HG02759 (cell line): ENCODE measurements at regions not wholly inside any gene's neighbourhood (a gene's known extent, or its start where the extent isn't known, plus 50 kb on each side); places are given as distances from the start of the nearest gene placed in this dataset.
"Not testable (repeated sequence)": the region's sequence is repeated elsewhere in the genome, so short reads cannot be mapped to it uniquely, and the experiment has no call there.

Experiments
- ATAC-seq: cut with Tn5 transposase; IDR thresholded peaks from one replicate; pipeline ENCODE4 v1.9.1; 2021; ENCODE audit warnings: mild to moderate bottlenecking, moderate library complexity; ENCODE audit not compliant: unreplicated experiment

- no peak for ATAC-seq
Measured at GRCh38 chr2:234701841-234702240, 205.0 kb upstream of the ARL4C start.

DNA sequence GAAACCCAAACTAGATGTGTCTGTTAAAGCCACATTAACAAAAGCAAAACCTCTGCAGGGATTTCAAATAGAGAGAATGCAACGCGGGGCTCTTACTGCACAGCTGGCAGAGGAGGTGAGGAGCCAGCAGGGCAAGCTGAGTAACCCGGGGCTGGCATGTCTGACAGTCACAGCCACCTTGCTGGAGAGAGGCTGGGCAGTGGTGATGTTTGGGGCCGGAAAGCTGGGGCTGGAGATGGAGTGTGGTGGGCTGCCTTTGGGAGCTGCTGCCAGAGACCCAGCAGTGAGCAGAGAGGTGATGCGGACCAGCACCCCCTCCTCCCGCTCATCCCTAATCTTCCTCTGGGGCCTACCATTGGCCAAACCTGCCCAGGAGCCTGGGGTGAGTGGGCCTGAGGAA is 204.5 kb upstream of the ARL4C start:
- no peak for ATAC-seq

- no peak for ATAC-seq
Measured at GRCh38 chr2:234699456-234699855, 202.6 kb upstream of the ARL4C start.

DNA sequence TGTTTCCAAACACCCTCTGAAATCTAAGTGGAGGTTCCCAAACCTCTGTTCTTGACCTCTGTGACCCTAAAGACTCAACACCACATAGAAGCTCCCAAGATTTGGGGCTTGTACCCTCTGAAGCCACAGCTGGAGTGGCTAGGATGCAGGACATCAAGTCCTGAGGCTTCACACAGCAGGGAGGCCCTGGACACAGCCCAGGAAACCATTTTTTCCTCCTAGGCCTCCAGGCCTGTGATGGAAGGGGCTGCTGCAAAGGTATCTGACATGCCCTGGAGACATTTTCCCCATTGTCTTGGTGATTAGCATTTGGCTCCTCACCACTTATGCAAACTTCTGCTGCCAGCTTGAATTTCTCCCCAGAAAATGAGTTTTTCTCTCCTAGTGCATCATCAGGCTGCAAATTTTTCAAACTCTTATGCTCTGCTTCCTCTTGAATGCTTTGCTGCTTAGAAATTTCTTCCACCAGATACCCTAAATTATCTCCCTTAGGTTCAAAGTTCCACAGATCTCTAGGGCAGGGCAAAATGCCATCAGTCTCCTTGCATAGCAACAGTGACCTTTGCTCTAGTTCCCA is 200.5 kb upstream of the ARL4C start:
- not testable (repeated sequence) for ATAC-seq

GRCh38 chr2:234695981-234696380 is 199.1 kb upstream of the ARL4C start:
- no peak for ATAC-seq

DNA sequence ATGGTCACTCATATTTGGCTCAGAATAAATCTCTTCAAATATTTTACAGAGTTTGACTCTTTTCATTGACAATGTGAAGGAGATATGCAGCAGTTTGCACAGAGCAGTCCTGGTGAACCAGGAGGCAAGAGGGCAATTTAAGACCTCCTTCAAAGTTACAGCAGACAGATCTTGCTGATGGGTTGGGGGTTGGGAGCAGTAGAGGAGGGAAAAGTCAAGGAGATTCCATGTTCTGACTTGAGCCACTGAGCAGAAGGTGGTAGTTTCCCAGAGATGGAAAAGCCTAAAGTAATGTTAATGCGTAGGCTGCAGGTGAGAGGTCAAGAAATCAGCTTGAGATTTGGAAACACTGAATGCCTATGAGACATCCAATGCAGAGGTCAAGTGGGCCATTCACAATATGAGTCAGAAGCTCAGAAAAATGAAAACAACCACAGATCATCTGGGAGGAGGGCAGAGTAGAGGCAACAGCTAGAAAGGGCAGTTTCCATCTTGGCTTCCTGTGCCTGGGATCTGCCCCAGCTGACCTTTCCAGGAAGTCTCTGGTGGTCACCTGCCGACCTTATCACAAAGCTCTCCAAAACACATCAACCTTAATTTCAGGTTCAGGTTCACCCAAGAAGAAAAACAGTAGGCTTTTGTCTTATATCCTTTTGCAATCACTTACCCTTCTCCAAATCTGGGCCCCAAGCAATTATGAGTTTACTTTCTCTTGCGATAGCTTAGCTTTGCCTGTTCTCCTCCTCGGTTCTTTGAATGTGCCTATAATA is 197.5 kb upstream of the ARL4C start:
- no peak for ATAC-seq

DNA sequence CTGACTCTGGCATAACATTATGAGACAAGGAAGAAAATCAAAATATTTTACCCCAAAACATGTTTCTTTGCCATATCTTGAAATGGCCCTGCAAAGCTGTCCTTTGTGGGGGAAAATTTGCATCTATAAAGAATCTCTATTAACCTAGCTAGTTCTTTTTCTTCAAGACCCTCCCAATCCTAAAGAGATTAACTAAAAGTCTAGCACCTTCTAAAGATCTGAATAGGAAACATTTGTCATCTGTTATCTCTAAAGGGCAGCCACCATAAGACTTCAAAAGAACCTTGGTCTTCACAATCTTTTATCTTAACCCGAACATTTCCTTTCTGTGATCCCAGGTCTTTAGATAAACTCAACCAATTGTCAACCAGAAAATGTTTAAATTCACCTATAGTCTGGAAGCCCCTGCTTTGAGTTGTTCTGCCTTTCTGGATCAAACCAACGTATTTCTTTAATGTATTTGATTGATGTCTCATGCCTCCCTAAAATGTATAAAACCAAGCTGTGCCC is 196.9 kb upstream of the ARL4C start:
- not testable (repeated sequence) for ATAC-seq

DNA sequence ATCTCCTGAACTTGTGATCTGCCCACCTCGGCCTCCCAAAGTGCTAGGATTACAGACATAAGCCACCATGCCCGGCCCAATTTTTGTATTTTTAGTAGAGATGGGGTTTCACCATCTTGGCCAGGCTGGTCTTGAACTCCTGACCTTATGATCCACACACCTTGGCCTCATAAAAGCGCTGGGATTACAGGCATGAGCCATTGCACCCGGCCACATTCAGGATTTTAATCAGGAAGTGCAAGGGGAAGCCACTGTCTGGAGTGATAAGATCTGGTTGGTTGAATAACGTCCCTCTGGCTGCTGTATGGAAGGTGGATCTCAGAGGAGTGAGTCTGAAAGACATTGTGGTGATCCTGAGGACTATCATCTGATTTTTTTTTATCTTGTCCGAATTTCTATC is 196.3 kb upstream of the ARL4C start:
- not testable (repeated sequence) for ATAC-seq

DNA sequence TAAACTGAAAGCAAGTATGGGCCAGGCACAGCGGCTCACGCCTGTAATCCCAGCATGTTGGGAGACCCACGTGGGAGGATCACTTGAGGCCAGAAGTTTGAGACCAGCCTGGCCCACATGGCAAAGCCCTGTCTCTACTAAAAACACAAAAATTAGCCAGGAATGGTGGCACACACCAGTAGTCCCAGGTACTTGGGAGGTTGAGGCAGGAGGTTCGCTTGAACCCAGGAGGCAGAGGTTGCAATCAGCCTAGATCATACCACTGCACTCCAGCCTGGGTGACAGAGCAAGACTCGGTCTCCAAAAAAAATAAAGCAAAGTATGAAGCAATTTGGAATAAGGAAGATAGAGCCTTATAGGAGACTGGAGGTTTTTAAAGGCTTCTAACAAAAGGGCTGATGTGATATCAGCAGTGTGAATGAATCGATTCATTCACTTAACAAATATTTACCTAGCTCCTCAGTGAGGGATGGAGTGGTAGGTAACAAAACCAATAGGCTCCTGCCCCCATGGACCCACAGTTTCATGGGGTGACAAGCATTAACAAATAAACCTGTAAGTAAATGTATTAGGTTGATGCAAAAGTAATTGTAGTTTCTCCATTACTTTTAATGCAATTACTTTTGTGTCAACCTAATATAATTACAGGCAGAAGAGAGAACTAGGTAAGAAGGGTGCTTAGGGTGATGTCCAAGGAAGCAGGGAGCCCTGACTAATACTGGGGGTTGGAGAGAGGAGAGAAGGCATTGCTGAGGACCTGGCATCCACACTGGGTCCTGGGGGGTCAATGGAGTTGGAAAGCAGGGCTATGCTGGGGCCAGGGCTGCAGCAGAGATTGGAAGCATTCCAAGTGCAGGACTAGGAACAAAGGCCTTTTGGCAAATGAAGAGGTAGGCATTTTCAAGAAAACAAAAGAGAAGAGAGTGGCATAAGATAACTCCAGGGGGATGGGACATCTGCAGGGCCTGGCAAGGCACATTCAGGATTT is 195.4 kb upstream of the ARL4C start:
- ATAC-seq: no peak

DNA sequence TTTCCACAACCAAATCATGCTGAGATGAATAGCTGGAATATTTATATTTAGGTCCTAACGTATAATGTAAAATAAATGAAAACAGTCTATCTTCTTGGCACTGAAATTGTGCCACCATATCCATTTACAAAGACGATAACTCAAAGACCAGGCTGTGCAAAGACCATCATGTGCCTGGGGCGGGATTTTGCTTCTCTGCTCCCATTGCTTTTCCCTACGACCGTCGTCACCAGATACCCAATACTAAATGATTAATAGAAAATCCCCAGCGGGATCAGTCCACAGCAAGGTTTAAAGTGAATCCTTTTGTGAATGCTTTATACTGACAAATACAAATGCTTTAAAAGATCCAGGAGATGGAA is 194.3 kb upstream of the ARL4C start:
- ATAC-seq: no peak

DNA sequence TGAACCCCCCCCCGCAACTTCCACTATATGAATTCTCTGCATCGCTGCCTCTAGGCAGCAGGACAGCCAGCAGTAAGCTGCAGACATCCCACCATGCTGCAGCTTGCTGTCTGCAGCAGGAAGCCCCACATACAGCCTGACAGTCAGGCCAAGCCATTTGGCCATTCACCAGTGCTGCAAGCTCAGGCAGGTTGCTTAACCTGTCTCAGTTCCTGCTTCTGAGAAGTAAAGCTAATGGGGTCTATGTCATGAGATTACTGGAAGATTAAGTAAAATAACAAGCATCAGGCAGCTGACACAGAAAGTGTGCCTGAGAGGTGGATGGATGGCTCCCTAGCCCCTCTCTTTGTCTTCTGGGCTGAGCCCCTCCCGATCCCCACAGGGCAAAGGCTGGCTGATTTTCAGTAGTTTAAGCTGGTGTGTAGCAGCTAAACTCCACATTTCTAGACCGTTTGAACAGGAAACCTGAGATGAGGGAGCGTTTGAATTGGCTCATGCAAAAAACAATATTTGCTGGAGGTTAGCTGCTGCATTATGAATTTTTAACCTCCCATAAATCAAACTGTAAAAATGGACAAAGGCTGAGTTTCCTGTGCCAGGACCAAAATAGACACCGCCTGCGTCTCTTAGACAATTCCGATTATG is 193.8 kb upstream of the ARL4C start:
- ATAC-seq: no peak

GRCh38 chr2:234689911-234690379 is 193.1 kb upstream of the ARL4C start:
- ATAC-seq: no peak

- no peak for ATAC-seq
Measured at GRCh38 chr2:234687718-234688475, 191.0 kb upstream of the ARL4C start.

DNA sequence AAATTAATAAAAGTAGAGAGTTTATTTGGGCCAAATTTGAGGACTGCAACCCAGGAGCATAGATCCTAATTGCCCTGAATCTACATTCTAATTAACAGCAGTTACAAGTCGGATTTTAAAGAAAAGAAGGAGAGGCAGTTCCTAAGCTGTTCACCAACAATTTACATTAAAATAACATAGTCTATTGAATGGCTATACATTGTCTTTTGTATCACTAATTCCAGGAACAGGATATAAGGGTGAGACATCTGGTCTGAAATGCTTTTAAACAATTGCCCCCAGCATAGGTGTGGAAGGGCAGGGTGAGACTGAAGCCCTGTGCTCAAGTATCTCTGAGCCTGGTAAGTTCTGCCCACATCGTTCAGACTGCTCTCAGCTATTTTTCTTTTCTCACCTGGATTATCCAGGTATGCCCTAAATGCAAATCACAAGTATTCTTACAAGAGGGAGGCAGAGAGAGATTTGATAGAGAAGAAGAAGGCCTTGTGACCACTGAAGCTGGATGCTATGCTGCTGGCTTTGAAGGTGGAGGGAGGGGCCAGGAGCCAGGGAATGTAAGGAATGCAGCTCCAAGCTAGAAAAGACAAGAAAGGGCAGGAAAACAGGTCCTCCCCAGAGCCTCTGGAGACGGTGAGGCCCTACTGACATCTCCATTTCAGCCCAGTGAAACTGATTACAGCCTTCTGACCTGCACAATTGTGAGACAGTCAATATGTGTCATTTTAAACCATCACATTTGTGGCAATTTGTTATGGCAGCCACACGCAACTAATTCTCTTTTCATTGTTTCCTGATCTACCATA is 189.4 kb upstream of the ARL4C start:
- no peak for ATAC-seq

DNA sequence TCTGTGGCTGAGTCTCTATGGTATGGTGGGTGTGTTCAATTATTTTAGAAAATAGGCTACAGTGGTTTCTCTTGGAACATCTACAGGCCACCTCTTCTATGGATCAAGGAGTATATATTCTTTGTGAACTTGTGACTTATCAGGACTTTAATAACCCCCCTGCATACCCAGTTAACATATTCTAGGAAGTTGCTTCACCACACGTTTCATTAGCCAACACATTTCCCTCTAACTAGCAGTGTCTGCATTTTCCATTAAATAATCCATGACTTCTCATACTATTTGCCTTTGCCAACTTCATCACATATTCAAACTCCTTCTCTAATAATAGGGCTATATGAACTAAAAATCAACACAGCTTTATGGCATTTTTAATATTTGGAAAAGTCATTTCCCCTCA is 187.6 kb upstream of the ARL4C start:
- no peak for ATAC-seq

DNA sequence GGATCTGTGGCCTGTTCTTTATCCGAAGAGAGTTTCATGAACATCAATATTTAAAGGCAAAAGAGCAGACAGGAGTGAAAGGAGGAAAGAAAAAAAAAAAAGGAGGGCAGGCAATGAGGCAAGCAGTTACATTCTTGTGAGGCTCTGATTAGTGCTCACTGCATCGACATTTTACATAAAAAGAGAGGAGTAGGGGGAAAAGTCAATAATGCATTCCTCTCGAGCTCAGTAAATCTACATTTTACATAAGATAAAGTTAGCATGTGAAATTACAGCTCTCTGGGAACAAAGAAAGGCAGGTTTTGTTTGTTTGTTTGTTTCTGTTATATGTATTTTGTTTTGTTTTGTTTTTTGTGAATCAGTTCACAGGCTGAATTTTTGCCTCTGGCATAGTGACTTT is 187.1 kb upstream of the ARL4C start:
- no peak for ATAC-seq

- ATAC-seq: no peak
Measured at GRCh38 chr2:234682492-234683228, 185.8 kb upstream of the ARL4C start.
